KBM-7 (cell line): ENCODE measurements at regions not wholly inside any gene's neighbourhood (a gene's known extent, or its start where the extent isn't known, plus 50 kb on each side); places are given as distances from the start of the nearest gene placed in this dataset.
"Not testable (repeated sequence)": the region's sequence is repeated elsewhere in the genome, so short reads cannot be mapped to it uniquely, and the experiment has no call there.

Experiments used
- DNase-seq: peaks from one replicate; pipeline ENCODE4 v3.0.0-alpha.2; 2015
- in situ Hi-C: fragments of 300-500 bp; cut with MboI; formaldehyde crosslinking; loops from 2 replicates; pipeline ENCODE4 v1.14.3; 2020; ENCODE audit warnings: low sequenced_read_pairs, low pct_unique_long_range_greater_than_20kb, mixed read lengths

DNA sequence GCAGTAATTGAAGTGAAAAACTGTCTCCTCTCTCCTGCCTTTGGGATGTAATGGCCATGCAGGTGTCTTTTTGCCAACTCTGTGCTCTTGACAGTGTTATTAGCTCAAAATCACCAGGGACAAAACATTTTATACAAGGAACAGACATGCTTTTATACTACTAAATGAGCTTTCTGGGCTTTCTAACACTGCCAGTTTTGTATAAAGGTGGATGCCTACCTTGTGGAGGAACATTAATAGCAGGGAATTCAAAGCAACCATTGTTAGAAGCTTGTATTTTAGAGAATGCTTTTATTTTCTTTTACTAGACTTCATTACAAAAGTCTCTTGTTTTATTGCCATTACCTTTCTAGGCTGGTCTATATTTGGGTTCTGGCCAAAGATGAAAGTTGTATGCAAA, 54.7 kb upstream of the ARSJ start:
- no peak for DNase-seq
- in situ Hi-C loops: no loop called here

DNA sequence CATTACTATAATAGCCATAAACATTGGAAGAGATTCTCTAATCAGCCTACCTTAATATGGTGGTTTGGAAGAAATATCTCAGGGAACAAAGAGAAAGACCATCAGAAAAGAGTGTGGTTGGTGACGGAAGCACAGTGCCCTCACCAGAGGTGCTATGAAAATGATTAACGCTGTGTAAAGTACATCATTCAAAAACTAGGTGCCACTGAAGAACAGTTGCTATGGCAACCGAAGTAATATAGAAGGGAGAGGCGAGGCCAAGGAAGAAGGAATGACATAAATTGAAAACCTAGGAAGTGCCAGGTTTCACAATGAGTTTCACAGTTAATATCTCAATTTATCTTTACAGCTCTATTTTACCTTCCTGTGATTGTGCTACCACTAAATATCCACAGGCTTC, 57.0 kb upstream of the ARSJ start:
- no peak for DNase-seq
- in situ Hi-C loops: no loop called here

DNA sequence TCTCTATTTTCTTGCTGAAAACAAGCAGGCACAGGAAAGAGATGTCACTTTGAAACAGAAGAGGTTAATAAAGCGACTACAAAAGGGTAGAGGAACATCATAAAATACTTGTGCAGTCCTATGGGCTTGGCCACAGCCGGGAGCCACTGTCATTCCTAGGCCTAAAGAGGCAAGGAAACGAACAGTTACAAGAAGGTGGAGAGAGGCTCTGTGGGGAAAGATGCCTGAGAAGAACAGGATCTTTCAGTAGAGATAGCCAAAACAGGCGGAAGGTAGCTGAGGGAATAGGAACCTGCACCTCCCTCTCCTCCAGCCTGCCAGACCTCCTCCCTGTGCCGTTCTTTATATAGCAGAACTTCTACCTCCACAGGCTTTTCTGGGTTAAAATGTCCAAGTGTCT, 57.4 kb upstream of the ARSJ start:
- no peak for DNase-seq
- in situ Hi-C loops: no loop called here

DNA sequence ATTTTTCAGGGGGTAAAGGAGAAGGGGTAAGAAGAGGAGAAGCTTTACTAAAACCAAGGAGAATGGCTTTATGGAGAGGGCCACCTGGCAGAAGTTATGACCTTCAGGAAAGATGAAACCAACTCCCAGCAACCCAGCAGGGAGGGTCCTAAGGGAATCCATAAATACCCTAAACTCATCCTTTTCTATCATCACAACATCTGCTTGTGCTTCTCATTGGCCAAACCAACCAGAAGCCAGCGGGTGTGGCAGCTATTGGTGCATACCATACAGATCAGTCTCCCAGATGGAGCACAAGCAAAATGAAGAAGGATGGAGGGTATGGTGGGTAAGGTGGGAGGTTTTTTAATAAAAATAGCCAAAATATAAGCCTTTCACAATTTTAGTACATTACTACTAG, 58.5 kb upstream of the ARSJ start:
- in situ Hi-C loops: no loop called here

DNA sequence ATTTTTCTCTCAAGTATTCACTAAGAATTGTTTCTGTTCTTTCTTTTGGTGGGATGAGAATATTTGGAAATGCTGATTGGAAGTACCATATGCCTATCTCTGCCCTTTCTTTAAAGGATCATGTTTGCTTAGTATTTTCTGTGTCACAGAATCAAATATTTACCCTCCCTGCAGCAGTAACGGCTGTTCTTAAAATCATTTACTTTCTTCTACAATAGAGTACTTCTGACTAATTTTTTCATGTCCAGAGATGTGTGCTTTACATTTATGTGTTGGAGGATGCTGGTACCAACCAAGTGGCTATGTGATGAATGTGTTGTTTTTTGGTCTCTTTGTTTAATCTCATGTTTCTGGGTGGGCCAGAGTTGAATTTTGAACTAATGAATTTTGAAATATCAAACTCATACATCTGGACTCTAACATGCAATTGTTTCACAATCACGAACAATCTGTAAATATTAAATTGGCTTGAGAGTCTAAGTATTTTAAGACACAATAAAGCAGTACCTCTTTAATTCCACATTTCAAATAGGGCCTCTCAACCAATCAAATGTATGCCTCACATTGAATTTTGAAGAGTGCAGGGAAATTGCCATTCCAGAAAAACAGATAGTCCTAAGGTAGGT, 59.4 kb upstream of the ARSJ start:
- in situ Hi-C loops: no loop called here
- no peak for DNase-seq

More for the DNA sequence above, 58.5 kb upstream of the ARSJ start:
- no peak for DNase-seq

DNA sequence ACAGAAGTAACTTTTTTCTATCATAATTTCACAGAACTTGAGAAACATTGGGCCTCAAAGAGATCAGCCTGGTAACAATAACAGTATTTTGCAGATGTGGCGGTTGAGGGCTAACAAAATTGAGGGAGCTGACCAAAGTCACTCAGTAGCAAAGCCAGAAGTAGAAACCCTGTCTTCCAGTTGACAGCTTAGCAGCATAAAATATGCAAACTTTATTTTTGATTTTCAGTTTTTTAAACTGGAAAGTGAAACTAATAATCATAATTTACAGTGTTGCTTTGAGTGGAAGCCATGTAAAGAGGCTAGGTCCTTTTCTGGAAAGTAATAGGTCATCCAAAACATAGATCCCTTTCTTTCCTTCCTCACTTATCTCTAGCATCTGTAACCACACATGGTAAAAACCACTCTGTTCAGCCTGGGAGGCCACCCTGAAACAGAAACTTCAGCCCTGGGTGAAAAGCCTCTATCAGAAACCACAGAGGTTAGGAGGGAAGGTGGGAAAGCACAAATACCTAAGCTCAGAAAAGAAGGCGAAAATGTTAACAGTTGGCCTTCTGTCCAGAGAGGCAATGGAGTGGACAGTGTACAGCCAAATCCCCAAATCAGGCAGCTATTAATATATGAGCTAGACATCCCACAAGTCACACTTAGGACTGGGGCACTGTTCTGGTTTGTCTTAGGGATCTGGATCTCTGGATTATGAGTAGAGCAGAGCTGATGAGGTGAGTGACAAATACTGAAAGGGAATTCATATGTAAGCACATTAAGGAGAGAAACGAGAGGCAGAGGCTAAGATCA, 61.1 kb upstream of the ARSJ start:
- in situ Hi-C loops: no loop called here

DNA sequence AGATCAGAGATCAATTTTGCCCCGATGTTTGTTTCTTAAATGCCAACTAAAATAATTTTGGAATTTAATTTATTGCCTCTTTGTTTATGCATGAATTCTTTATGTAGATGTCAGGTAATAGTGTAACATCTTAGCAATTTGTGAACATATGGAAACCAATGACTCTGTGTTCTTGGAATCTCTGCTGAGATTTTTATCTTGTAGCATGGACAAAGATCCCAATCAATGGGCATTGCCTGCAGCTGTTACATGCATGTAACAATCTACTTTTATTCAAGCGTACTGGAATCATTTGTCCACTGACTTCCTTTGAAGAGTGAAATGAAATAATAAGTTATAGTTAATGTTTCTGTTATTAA, 61.6 kb upstream of the ARSJ start:
- in situ Hi-C loops: no loop called here
- DNase-seq: no peak

More for the DNA sequence above, 61.1 kb upstream of the ARSJ start:
- no peak for DNase-seq

DNA sequence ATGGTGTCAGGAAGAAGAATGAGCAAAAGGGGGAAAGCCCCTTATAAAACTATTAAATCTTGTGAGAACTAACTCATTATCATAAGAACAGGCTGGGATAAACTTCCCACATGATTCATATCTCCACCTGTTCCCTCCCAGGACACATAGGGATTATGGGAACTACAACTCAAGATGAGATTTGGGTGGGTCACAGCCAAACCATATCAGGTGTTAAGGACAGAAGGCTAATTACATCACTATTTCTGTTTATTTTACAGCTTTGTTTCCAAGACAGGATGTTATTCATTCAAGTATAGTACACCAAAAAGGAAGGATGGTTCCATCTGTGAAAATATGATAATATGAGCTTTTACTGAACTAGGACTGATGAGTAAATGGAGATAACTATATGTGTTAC, 63.7 kb upstream of the ARSJ start:
- no peak for DNase-seq
- in situ Hi-C loops: no loop called here

DNA sequence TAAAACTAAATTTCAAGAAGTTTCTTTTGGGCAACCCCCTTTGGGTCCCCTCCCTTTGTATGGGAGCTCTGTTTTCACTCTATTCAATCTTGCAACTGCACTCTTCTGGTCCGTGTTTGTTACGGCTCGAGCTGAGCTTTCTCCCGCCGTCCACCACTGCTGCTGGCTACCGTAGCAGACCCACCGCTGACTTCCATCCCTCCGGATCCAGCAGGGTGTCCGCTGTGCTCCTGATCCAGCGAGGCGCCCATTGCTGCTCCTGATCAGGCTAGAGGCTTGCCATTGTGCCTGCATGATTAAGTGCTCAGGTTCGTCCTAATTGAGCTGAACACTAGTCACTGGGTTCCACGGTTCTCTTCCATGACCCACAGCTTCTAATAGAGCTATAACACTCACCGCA, 64.9 kb upstream of the ARSJ start:
- in situ Hi-C loops, DNase-seq: not testable (repeated sequence)

DNA sequence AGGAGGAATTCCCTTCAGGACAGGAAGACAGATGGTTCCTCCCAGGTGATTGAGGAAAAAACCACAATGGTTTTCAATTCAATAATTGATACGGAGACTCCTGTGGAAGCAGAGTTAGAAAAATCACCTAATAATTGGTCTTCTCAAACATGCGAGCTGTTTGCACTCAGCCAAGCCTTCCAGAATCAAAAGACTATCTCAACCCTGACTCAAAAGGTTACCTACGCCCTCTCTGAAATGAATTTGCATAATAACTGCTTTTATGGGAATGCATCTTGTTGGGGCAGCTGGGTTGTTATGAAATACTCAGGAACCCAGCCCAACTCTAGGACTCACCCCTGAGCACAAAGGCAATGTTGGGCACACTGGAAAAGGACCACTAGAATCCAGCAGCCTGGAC, 66.9 kb upstream of the ARSJ start:
- in situ Hi-C loops: no loop called here
- DNase-seq: no peak

DNA sequence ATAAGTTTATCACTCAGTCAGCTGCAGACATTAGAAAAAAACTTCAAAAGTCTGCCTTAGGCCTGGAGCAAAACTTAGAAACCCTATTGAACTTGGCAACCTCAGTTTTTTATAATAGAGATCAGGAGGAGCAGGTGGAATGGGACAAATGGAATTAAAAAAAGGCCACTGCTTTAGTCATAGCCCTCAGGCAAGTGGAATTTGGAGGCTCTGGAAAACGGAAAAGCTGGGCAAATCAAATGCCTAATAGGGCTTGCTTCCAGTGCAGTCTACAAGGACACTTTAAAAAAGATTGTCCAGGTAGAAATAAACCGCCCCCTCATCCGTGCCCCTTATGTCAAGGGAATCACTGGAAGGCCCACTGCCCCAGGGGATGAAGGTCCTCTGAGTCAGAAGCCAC, 68.7 kb upstream of the ARSJ start:
- in situ Hi-C loops, DNase-seq: not testable (repeated sequence)

DNA sequence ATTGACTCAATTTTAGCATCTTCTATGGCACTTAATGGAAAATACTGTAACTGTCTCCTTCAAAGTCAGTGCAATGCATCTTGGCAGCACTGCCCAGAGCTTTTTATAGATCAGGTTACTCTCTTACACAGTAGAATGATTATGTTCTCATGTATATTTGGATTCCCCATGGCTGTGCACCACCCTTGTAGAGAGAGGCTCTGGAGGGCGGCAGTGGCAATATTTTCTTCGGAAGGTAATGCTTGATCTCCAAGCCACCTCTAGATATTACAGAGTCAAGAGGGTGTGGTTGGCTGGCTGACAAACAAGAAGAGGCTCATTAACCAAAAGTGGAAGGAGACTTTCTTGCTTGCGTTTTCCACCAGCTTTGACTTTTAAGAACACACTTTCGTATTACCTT, 72.8 kb upstream of the ARSJ start:
- no peak for DNase-seq
- in situ Hi-C loops: no loop called here

DNA sequence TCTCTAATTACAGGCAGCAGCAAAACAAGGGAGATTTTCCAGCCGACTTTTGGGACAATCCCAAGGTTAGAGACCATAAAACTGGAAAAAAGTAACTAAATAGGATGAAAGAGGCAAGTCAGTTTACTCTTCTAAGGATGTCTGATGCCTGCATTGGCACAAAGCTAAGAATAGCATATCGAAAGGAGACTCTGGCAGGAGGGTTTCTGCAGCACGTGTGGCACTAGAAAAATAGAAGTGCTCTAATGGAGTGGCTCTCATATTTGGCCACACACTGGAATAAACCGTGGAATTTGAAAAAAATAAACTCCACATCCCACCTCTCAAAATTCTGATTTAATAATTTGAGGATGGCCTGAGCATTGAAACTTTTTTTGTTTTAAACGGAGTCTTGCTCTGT, 77.2 kb upstream of the ARSJ start:
- in situ Hi-C loops: no loop called here
- DNase-seq: no peak

DNA sequence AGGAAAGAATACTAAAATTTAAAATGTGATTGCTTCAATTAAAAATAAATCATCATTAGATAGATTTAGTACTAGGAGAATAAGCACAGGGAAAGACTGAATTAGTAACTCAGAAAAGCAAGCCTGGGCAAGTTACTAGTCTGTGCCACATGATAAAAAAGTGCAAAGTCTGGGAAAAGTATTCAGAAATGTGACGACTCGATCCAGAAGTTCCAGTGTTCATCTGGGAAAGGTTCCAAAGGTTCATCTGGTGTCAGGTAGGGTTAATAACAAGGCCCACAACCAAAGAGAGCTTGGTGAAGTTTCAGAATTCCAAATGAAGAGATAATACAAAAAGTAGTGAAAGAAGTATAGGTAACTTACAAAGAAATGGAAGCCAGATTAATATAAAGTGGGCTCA, 78.3 kb upstream of the ARSJ start:
- DNase-seq: no peak
- in situ Hi-C loops: no loop called here

DNA sequence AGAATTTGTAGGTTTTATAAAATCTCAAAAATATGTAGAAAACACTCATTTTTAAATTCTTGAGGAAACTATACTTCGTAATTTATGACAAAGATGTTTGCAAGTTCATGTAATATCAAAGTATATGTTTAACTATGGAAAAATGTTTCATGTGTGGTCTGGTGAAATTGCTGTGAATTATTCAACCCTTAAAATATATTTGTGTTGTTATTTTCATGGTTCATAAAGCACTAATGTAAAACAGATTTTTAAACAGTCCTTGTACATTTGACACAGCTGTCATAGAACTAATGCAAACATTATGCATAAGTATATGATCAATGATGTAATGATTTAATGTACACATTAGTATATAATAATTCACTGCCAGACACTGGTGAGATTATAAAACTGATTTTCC, 83.1 kb upstream of the ARSJ start:
- in situ Hi-C loops: no loop called here
- no peak for DNase-seq

DNA sequence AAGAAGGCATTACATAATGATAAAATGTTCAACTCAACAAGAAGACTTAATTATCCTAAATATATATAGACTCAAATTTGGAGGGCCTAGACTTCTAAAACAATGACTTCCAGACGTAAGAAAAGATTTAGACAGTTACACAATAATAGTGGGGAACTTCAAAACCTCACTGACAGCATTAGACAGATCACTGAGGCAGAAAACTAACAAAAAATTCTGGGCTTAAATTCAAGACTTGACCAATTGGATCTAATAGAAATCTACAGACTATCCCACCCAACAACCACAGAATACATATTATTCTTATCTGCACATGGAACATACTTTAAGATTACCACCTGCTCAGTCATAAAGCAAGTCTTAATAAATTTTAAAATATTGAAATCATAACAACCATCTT, 93.3 kb upstream of the ARSJ start:
- no peak for DNase-seq
- in situ Hi-C loops: no loop called here

DNA sequence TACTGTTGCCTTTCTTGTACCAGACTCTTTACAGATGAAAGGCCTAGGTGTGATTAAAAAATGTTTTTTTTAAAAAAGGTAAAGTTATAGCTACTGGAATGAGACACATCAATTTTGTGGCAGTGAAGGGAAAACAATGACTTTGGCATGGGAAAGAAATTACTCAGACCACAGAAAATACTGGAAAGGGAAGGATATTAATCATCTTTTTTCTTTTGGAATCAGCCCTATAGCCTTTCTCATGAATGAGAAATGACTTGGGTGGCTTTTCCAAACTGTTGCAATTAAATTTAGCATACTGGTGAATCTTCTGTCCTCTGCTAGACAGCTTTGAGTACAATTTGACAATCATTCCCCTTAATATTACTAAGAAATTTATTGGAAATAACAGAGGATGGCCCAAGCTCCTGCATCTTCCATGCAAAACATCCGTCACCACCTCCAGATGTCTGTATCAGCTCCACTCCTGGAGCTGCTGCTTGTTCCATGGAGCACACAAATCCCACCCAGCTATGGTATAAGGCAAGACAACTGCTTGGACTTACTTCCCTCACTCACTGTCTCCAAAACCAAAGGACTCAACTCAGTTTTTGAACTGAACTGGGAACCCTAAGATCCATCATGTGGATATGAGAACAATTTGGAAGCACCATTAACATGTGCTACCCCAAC, 97.6 kb upstream of the ARSJ start:
- in situ Hi-C loops: no loop called here
- DNase-seq: no peak

DNA sequence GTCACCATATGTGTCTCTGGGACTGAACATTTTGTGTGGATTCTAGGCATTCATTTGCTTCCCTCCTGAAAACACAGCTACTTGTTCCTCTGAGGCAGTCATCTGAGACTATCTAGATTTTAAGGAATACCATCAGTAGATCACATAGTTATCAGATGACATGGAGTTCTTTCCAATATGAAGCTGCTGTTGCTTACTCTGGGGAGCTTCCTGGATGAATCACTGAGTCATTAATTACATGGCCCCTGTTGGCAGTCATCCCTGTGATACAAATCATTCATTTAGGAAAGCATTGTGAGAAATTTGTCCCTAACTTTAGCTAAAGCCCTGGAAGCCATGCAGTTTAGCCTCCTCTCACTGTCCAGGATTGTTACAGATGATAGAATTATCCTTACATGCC, 98.2 kb upstream of the ARSJ start:
- DNase-seq: no peak
- in situ Hi-C loops: no loop called here

DNA sequence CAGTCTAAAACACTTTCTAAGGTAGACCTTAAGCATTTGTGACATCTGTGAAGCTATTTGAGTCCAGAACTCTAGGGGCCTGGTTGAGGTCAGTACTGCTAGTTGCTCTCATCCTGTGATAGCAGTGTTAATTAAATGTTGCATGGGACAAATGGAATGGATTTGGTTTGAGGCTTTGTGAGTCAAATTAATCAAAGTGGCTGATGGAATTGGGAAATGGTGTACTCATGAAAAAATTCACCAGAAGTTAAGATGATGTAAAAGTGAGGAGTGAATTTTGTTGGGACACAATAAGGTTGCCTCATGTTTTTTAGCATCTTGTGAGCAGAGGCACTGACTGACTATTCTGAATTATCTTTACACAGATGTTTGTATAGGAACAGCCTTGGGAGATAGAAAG, 99.2 kb upstream of the ARSJ start:
- DNase-seq: no peak
- in situ Hi-C loops: no loop called here

DNA sequence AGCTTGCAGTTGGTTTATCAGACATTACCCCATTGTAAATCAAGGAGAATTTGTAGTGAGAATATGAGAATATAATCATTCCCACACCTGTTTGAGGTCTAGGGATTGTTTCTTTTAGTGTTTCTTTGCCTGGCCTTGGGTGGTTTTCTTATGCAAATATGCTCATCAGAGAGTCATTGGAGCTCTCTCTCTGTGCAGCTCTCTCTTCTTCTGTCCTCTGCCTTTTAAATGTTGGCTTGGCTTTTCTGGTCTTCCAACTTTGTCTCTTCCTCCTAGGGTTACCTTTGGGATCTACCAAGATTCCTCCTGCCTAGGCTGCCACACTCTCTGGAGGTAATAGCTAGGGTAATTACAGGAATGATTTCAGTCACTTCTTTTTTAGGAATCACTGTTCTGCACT, 102.3 kb upstream of the ARSJ start:
- in situ Hi-C loops: no loop called here
- no peak for DNase-seq

DNA sequence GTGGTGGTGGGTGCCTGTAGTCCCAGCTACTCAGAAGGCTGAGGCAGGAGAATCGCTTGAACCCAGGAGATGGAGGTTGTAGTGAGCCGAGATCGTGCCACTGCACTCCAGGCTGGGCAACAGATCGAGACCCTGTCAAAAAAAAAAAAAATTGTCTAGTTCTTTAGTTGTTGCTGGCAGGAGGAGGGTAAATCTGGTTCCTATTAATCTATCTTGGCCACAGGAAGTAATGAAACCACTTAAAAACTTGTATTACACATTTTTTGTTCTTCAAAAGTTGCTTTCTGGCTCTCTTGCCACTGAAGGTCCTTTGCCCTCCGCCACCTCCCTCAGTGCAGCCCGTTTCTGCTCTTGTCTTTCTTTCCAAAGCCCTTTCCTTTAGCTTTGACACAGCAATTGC, 102.9 kb upstream of the ARSJ start:
- no peak for DNase-seq
- in situ Hi-C loops: no loop called here
